HuH-7.5 (cell line): ENCODE measurements at regions not wholly inside any gene's neighbourhood (a gene's known extent, or its start where the extent isn't known, plus 50 kb on each side); places are given as distances from the start of the nearest gene placed in this dataset.

Experiments
- DNase-seq: peaks from one replicate; pipeline ENCODE4 v3.0.0; 2011; ENCODE audit warnings: low spot score

DNA sequence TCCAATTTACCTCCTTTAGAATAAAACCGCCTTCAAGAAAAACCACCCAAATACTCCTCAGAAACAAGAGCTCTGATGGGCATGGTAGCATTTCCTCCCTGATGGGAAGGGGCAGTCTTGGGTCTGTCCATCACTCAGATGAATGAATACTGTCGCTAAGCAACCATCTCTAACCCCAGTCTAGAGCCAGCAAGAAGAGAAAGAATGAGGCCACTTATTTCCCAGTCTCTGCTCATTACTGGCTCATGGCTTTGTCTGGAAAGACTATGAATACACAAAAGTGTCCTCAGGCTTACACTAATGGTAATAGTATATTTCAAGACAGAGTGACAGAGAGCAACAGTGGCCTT, 51.0 kb upstream of the F3 start:
- DNase-seq = no peak

DNA sequence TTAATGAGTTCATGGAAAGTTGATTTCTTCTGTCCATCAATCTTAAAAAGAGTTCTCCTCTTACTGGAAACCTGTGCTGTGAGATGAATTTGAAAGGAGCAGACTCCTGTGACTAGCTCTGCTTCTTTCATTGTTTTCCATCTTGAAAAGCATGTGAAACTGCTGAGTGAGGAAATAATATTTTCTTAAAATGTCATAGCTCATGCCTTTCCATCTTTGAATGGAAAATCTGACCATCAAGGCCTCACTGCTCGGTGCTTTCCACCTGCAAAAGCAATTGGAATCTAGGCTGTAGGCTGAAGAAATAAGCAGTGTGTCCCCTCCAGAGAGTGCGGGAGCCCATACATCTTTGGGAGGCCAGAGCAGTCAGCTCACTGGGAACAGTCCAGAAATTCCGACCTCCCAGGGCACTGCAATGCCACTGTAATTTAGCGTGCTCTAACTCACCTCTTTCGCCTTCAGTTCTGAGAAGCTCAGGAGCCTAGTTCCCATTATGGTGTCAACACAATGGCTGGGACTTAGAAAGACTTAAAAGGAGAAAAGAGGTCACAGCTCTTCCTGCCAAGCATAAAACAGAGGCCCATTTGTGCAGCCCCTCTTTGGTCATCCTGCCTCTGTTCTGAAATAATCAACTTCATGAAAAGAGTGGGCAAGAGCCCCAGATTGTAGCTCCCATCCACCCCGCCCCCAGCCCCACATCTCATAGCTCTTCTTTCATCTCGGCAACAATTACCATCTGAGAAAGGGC, 50.4 kb upstream of the F3 start:
- no peak for DNase-seq
